GM12892 (cell line): ENCODE measurements at regions not wholly inside any gene's neighbourhood (a gene's known extent, or its start where the extent isn't known, plus 50 kb on each side); places are given as distances from the start of the nearest gene placed in this dataset.

Source experiments
- DNase-seq: peaks from one replicate; pipeline ENCODE4 v3.0.0; 2011; ENCODE audit not compliant: insufficient read length
- FAIRE-seq: peaks from 2 replicates; lab custom pipeline; 2011; peaks lifted over from hg19 to GRCh38; lab: Jason Lieb, UNC
- POLR2A ChIP-seq: IDR thresholded peaks from 2 replicates; pipeline ENCODE4 v1.6.1; 2011; ENCODE audit warnings: low read depth, low read length, control low read depth
- POLR2AphosphoS5 ChIP-seq: IDR thresholded peaks from 2 replicates; pipeline ENCODE4 v1.6.1; 2011; ENCODE audit warnings: low read depth, low read length, control low read depth
- TAF1 ChIP-seq: IDR thresholded peaks from 2 replicates; pipeline ENCODE4 v1.6.1; 2011; ENCODE audit warnings: low read depth, mild to moderate bottlenecking, control low read depth, low read length, borderline replicate concordance

- FAIRE-seq (no peak), DNase-seq (no peak)
- TF ChIP-seq TAF1 (no peak), POLR2A (no peak), POLR2AphosphoS5 (no peak)
Measured at GRCh38 chr3:104578558-104578957, 788.2 kb upstream of the ALCAM start.

- DNase-seq (no peak), FAIRE-seq (no peak)
- no peak for TF ChIP-seq POLR2AphosphoS5
- TF ChIP-seq TAF1, result no peak
- no peak for TF ChIP-seq POLR2A
Measured at GRCh38 chr3:104582092-104582491, 784.6 kb upstream of the ALCAM start.

GRCh38 chr3:104584682-104585081 is 782.0 kb upstream of the ALCAM start:
- TF ChIP-seq POLR2AphosphoS5 (no peak), POLR2A (no peak), TAF1 (no peak)
- no peak for FAIRE-seq
- DNase-seq, result no peak

- TF ChIP-seq POLR2A (no peak), TAF1 (no peak), POLR2AphosphoS5 (no peak)
- no peak for FAIRE-seq
- DNase-seq, result no peak
Measured at GRCh38 chr3:104586344-104586743, 780.4 kb upstream of the ALCAM start.

- TF ChIP-seq POLR2AphosphoS5 (no peak), TAF1 (no peak)
- FAIRE-seq, result no peak
- no peak for DNase-seq
Measured at GRCh38 chr3:104588442-104588841, 778.3 kb upstream of the ALCAM start.

GRCh38 chr3:104591776-104592175 is 774.9 kb upstream of the ALCAM start:
- TF ChIP-seq POLR2AphosphoS5 (no peak), POLR2A (no peak), TAF1 (no peak)
- FAIRE-seq (no peak), DNase-seq (no peak)

GRCh38 chr3:104594491-104594890 is 772.2 kb upstream of the ALCAM start:
- no peak for DNase-seq
- no peak for FAIRE-seq
- TF ChIP-seq POLR2A (no peak), TAF1 (no peak), POLR2AphosphoS5 (no peak)

GRCh38 chr3:104596054-104596453 is 770.7 kb upstream of the ALCAM start:
- TF ChIP-seq TAF1 (no peak), POLR2A (no peak), POLR2AphosphoS5 (no peak)
- FAIRE-seq, result no peak
- no peak for DNase-seq

GRCh38 chr3:104596551-104596950 is 770.2 kb upstream of the ALCAM start:
- no peak for TF ChIP-seq TAF1
- no peak for TF ChIP-seq POLR2AphosphoS5
- no peak for TF ChIP-seq POLR2A
- no peak for DNase-seq
- peak; percentile 14 for FAIRE-seq

- TF ChIP-seq TAF1 (no peak), POLR2AphosphoS5 (no peak), POLR2A (no peak)
- FAIRE-seq, result no peak
- no peak for DNase-seq
Measured at GRCh38 chr3:104598848-104599511, 767.7 kb upstream of the ALCAM start.

- DNase-seq (no peak), FAIRE-seq (no peak)
- TF ChIP-seq TAF1, result no peak
- TF ChIP-seq POLR2A, result no peak
- no peak for TF ChIP-seq POLR2AphosphoS5
Measured at GRCh38 chr3:104604326-104605010, 762.2 kb upstream of the ALCAM start.

- FAIRE-seq, result no peak
- no peak for TF ChIP-seq POLR2AphosphoS5
- no peak for TF ChIP-seq POLR2A
- no peak for TF ChIP-seq TAF1
- DNase-seq, result no peak
Measured at GRCh38 chr3:104606812-104607211, 759.9 kb upstream of the ALCAM start.
